Esophagus muscularis mucosa (tissue), 4 donors: ENCODE measurements at regions not wholly inside any gene's neighbourhood (a gene's known extent, or its start where the extent isn't known, plus 50 kb on each side); places are given as distances from the start of the nearest gene placed in this dataset.

ENCODE experiments used
- DNase-seq: peaks from one replicate; pipeline ENCODE4 v3.0.0-alpha.2; 2017; ENCODE audit errors: extremely low spot score
- H3K27ac ChIP-seq, 4 donors: fragments of 200-600 bp; sonication (generic); replicated peaks in 1 of 4; 1 replicate in 3 of 4; 2 replicates in 1 of 4; pipeline ENCODE4 v1.5.1; 2016 to 2019; ENCODE audit warnings: mild to moderate bottlenecking in 1 of 4
- H3K27me3 ChIP-seq, 4 donors: fragments of 200-600 bp; sonication (generic); one replicate each; pipeline versions ENCODE4 v1.5.1 to v1.6.0; 2016 to 2019
- H3K36me3 ChIP-seq, 4 donors: fragments of 200-600 bp; sonication (generic); one replicate each; pipeline ENCODE4 v1.5.1; 2016 to 2019
- H3K4me1 ChIP-seq, 4 donors: fragments of 200-600 bp; sonication (generic); one replicate each; pipeline ENCODE4 v1.5.1; 2016 to 2019
- H3K4me3 ChIP-seq, 4 donors: fragments of 200-600 bp; sonication (generic); 1 replicate in 2 of 4; 2 replicates in 2 of 4; pipeline ENCODE4 v1.5.1; 2016 to 2019; ENCODE audit warnings: mild to moderate bottlenecking in 4 of 4, moderate library complexity in 1 of 4
- H3K9me3 ChIP-seq, 4 donors: fragments of 200-600 bp; sonication (generic); 1 replicate in 3 of 4; 2 replicates in 1 of 4; pipeline ENCODE4 v1.5.1; 2016 to 2019
- CTCF ChIP-seq, 3 experiments: fragments of 200-600 bp in 2 of 3; fragments of 450-650 bp in 1 of 3; sonication (generic) in 2 of 3; IDR thresholded peaks; one replicate each; pipeline ENCODE4 v1.5.1; 2017 to 2019; ENCODE audit warnings: antibody characterized with exemption in 3 of 3, mild to moderate bottlenecking in 2 of 3, moderate library complexity in 1 of 3
- EP300 ChIP-seq: sonication (generic); formaldehyde crosslinking; IDR thresholded peaks from one replicate; pipeline ENCODE4 v1.6.1; 2017; ENCODE audit warnings: antibody characterized with exemption
- POLR2A ChIP-seq: fragments of 450-650 bp; IDR thresholded peaks from one replicate; pipeline ENCODE4 v1.6.1; 2017; ENCODE audit warnings: antibody characterized with exemption, moderate library complexity, mild to moderate bottlenecking, low read depth
- POLR2AphosphoS5 ChIP-seq, 2 donors: sonication (generic); formaldehyde crosslinking; IDR thresholded peaks; one replicate each; pipeline ENCODE4 v1.6.1; 2017; ENCODE audit warnings: antibody characterized with exemption in 2 of 2
- WGBS: methylation state at CpG from one replicate; pipeline ENCODE4 v1.1.5; 2018; 5-methylcytosine and 5-hydroxymethylcytosine counted together
- intact Hi-C: fragments of 100-400 bp; cut with DNase I; formaldehyde crosslinking; loops from one replicate; pipeline ENCODE4 v1.15.1; 2023

GRCh38 chr20:60117065-60117464 is 158.8 kb downstream of the CDH26 start:
- Histone ChIP-seq H3K27ac (no peak overlapping the region), H3K4me3 (no peak overlapping the region), H3K9me3 (no peaks in the 10 kb centered on the region), H3K4me1 (peaks cover 0 to 9% (median 5%) of the 10 kb centered on the region in 4 donors), H3K27me3 (peaks cover 0 to 27% (median 0%) of the 10 kb centered on the region in 4 donors), H3K36me3 (no peaks in the 10 kb centered on the region)
- intact Hi-C loops = no loop called here
- WGBS = 27% methylated on average over 7 of the region's 7 CpGs
- no peak for DNase-seq
- TF ChIP-seq POLR2A (no peak), POLR2AphosphoS5 (IDR thresholded peaks at IDR 0.05) (no peak), EP300 (no peak), CTCF (IDR thresholded peaks at IDR 0.05) (no peak)

- peaks cover 0 to 5% (median 2%) of the 10 kb centered on the region in 4 donors for H3K4me1 ChIP-seq
- intact Hi-C loops = no loop called here
- no peak overlapping the region for H3K27ac ChIP-seq
- no peaks in the 10 kb centered on the region for H3K36me3 ChIP-seq
- H3K27me3 ChIP-seq = peaks cover 0 to 34% (median 0%) of the 10 kb centered on the region in 4 donors
- no peaks in the 10 kb centered on the region for H3K9me3 ChIP-seq
- H3K4me3 ChIP-seq = no peak overlapping the region
- no peak for DNase-seq
- WGBS = 63% methylated on average over 7 of the region's 9 CpGs
- TF ChIP-seq CTCF (IDR thresholded peaks at IDR 0.05) = no peak
- TF ChIP-seq EP300 = no peak
- no peak for TF ChIP-seq POLR2A
- TF ChIP-seq POLR2AphosphoS5 (IDR thresholded peaks at IDR 0.05) = no peak
Observed at GRCh38 chr20:60121903-60122302, 163.7 kb downstream of the CDH26 start.

- Histone ChIP-seq H3K4me1 (no peaks in the 10 kb centered on the region), H3K27me3 (peaks cover 0 to 41% (median 0%) of the 10 kb centered on the region in 4 donors), H3K27ac (no peak overlapping the region), H3K36me3 (no peaks in the 10 kb centered on the region), H3K9me3 (no peaks in the 10 kb centered on the region), H3K4me3 (no peak overlapping the region)
- intact Hi-C loops = no loop called here
- WGBS = 98% methylated on average over 4 of the region's 4 CpGs
- TF ChIP-seq POLR2AphosphoS5 (IDR thresholded peaks at IDR 0.05) (no peak), CTCF (IDR thresholded peaks at IDR 0.05) (no peak)
- DNase-seq = no peak
Observed at GRCh38 chr20:60122671-60123070, 164.4 kb downstream of the CDH26 start.

GRCh38 chr20:60123096-60123495 is 164.9 kb downstream of the CDH26 start:
- 89% methylated on average over 8 of the region's 8 CpGs for WGBS
- H3K27me3 ChIP-seq = peaks cover 0 to 43% (median 0%) of the 10 kb centered on the region in 4 donors
- no peak for TF ChIP-seq CTCF (IDR thresholded peaks at IDR 0.05)
- no peak for TF ChIP-seq POLR2AphosphoS5 (IDR thresholded peaks at IDR 0.05)
- TF ChIP-seq EP300 = no peak
- TF ChIP-seq POLR2A = no peak
- H3K36me3 ChIP-seq = no peaks in the 10 kb centered on the region
- H3K27ac ChIP-seq = no peak overlapping the region
- no peaks in the 10 kb centered on the region for H3K9me3 ChIP-seq
- DNase-seq = no peak
- no peak overlapping the region for H3K4me3 ChIP-seq
- intact Hi-C loops = no loop called here
- no peaks in the 10 kb centered on the region for H3K4me1 ChIP-seq

GRCh38 chr20:60123652-60124051 is 165.4 kb downstream of the CDH26 start:
- Histone ChIP-seq H3K27me3 (peaks cover 0 to 42% (median 0%) of the 10 kb centered on the region in 4 donors), H3K9me3 (no peaks in the 10 kb centered on the region), H3K27ac (no peak overlapping the region), H3K4me3 (no peak overlapping the region), H3K36me3 (no peaks in the 10 kb centered on the region), H3K4me1 (no peaks in the 10 kb centered on the region)
- DNase-seq = no peak
- TF ChIP-seq POLR2A (no peak), EP300 (no peak), POLR2AphosphoS5 (IDR thresholded peaks at IDR 0.05) (no peak), CTCF (IDR thresholded peaks at IDR 0.05) (no peak)
- WGBS = 85% methylated on average over 4 of the region's 4 CpGs
- intact Hi-C loops = no loop called here
